K562 (cell line): ENCODE measurements at regions not wholly inside any gene's neighbourhood (a gene's known extent, or its start where the extent isn't known, plus 50 kb on each side); places are given as distances from the start of the nearest gene placed in this dataset.

Experiments used
- ATAC-seq: fragments of 200-7000 bp; cut with Tn5 transposase; 3 replicates; pipeline ENCODE4 v1.9.1; 2020; ENCODE audit warnings: moderate library complexity
- BruUV-seq: library from RNA; stranded (reverse); fragments of 400-500 nt; replicated peaks from 2 replicates; lab custom pipeline; 2021; lab: Mats Ljungman, UMichigan
- CTCF ChIA-PET: fragments of 300-600 bp; formaldehyde crosslinking; extraction: SDS; loops from one replicate; lab custom pipeline; 2021; ENCODE audit warnings: low intra/inter-chr PET ratio; lab: Yijun Ruan, JAX
- POLR2A ChIA-PET: fragments of 300-600, 350-650 bp; sonication (Branson Sonifier 250); formaldehyde crosslinking; extraction: SDS; loops from one replicate; lab custom pipeline; 2021; ENCODE audit warnings: antibody characterized with exemption, inconsistent platforms; lab: Yijun Ruan, JAX
- DNase-seq, 4 experiments: peaks; one replicate each; pipeline versions ENCODE4 v3.0.0 to v3.0.0-alpha.2; 2011 to 2018; ENCODE audit warnings: low spot score in 3 of 4, mixed read lengths in 3 of 4; ENCODE audit errors: extremely low read depth in 1 of 4
- FAIRE-seq: peaks from 2 replicates; lab custom pipeline; 2011; peaks lifted over from hg19 to GRCh38; lab: Jason Lieb, UNC
- H2AFZ ChIP-seq: 2 replicates; pipeline ENCODE4 v1.6.0; 2011; ENCODE audit warnings: low read depth, low read length, control low read depth, inconsistent platforms
- H3K27ac ChIP-seq: fragments of 200-600 bp; 3 replicates; pipeline ENCODE4 v1.8.0; 2011; ENCODE audit warnings: low read depth, mild to moderate bottlenecking, control low read depth, inconsistent platforms, low read length, moderate library complexity, mixed read lengths; ENCODE audit errors: extremely low read depth
- H3K27me3 ChIP-seq, 2 experiments: fragments of 300-600 bp in 1 of 2; 2 replicates in 1 of 2; 3 replicates in 1 of 2; pipeline versions ENCODE4 v1.6.0 to v1.8.0; 2011; ENCODE audit warnings: inconsistent platforms in 2 of 2, low read length in 2 of 2, mild to moderate bottlenecking in 1 of 2, mixed read lengths in 1 of 2, moderate library complexity in 1 of 2; ENCODE audit not compliant: control insufficient read depth in 2 of 2, insufficient read depth in 2 of 2
- H3K36me3 ChIP-seq: fragments of 300-600 bp; 3 replicates; pipeline ENCODE4 v1.8.0; 2011; ENCODE audit warnings: mild to moderate bottlenecking, low read length, inconsistent platforms; ENCODE audit not compliant: control insufficient read depth, insufficient read depth
- H3K4me1 ChIP-seq, 2 experiments: fragments of 200-600 bp in 1 of 2; replicated peaks in 1 of 2; 2 replicates in 1 of 2; 3 replicates in 1 of 2; pipeline versions ENCODE4 v1.5.1 to v1.8.0; 2011; ENCODE audit warnings: inconsistent platforms in 2 of 2, low read length in 2 of 2, mild to moderate bottlenecking in 1 of 2, mixed read lengths in 1 of 2, moderate library complexity in 1 of 2; ENCODE audit not compliant: control insufficient read depth in 2 of 2, insufficient read depth in 2 of 2
- H3K4me2 ChIP-seq: 2 replicates; pipeline ENCODE4 v1.6.1; 2011; ENCODE audit warnings: low read length, control low read depth, inconsistent platforms, mixed read lengths; ENCODE audit not compliant: insufficient read depth
- H3K4me3 ChIP-seq: fragments of 200-600 bp; sonication (generic), shearing (Covaris generic); 2 replicates; pipeline ENCODE4 v1.5.1; 2016; ENCODE audit warnings: control low read depth, inconsistent platforms
- H3K79me2 ChIP-seq: fragments of 200-600 bp; 3 replicates; pipeline ENCODE4 v1.8.0; 2011; ENCODE audit warnings: low read length, inconsistent platforms; ENCODE audit not compliant: control insufficient read depth, insufficient read depth
- H3K9ac ChIP-seq, 2 experiments: 2 replicates each; pipeline versions ENCODE4 v1.6.0 to v1.6.1; 2011; ENCODE audit warnings: low read depth in 2 of 2, low read length in 2 of 2, control low read depth in 1 of 2, inconsistent platforms in 1 of 2, mild to moderate bottlenecking in 1 of 2, mixed read lengths in 1 of 2; ENCODE audit not compliant: insufficient read depth in 1 of 2
- H3K9me1 ChIP-seq: one replicate; pipeline ENCODE4 v1.6.0; 2011; ENCODE audit warnings: inconsistent platforms, mild to moderate bottlenecking, low read length, moderate library complexity; ENCODE audit not compliant: control insufficient read depth, insufficient read depth
- H3K9me3 ChIP-seq: replicated peaks from 2 replicates; pipeline ENCODE4 v1.5.1; 2011; ENCODE audit warnings: low read depth, low read length, inconsistent platforms; ENCODE audit not compliant: control insufficient read depth, insufficient read depth
- H4K20me1 ChIP-seq: replicated peaks from 2 replicates; pipeline ENCODE4 v1.6.1; 2011; ENCODE audit warnings: low read length, inconsistent platforms, mixed read lengths; ENCODE audit not compliant: control insufficient read depth, insufficient read depth
- BHLHE40 ChIP-seq: IDR thresholded peaks from 2 replicates; pipeline ENCODE4 v1.6.1; 2011; ENCODE audit warnings: low read length, improper control_type of control experiment
- EP400 ChIP-seq: fragments of 450-650 bp; IDR thresholded peaks from 2 replicates; pipeline ENCODE4 v1.6.1; 2017; ENCODE audit warnings: antibody characterized with exemption, mild to moderate bottlenecking, moderate library complexity
- IRF2 ChIP-seq: sonication (generic); formaldehyde crosslinking; IDR thresholded peaks from 2 replicates; pipeline ENCODE4 v1.8.1; 2022; ENCODE audit warnings: mild to moderate bottlenecking, missing genetic modification reagents
- SMAD3 ChIP-seq: fragments of 450-650 bp; formaldehyde crosslinking; conservative IDR thresholded peaks from 2 replicates; pipeline ENCODE4 v1.4.0; 2020; ENCODE audit warnings: mild to moderate bottlenecking
- TBP ChIP-seq: optimal IDR thresholded peaks from 2 replicates; pipeline ENCODE3; 2011; ENCODE audit warnings: low read depth, low read length, improper control_type of control experiment
- ZFP30 ChIP-seq: fragments of 250-450 bp; sonication (Bioruptor Pico); IDR thresholded peaks from 2 replicates; pipeline ENCODE4 v1.8.0; 2022; ENCODE audit warnings: moderate library complexity, mild to moderate bottlenecking, inconsistent platforms, borderline replicate concordance
- ZNF124 ChIP-seq: sonication (generic); formaldehyde crosslinking; IDR thresholded peaks from 2 replicates; pipeline ENCODE4 v1.8.1; 2022; ENCODE audit warnings: missing genetic modification reagents
- ZNF140 ChIP-seq: fragments of 250-450 bp; sonication (Bioruptor Pico); IDR thresholded peaks from 2 replicates; pipeline ENCODE4 v1.8.0; 2021; ENCODE audit warnings: moderate library complexity, mild to moderate bottlenecking, inconsistent platforms
- ZNF609 ChIP-seq: sonication (generic); formaldehyde crosslinking; IDR thresholded peaks from 2 replicates; pipeline ENCODE4 v1.8.1; 2023; ENCODE audit warnings: missing genetic modification reagents, mild to moderate bottlenecking, borderline replicate concordance
- WGBS: fragments of 100-300 bp; shearing (Covaris generic); methylation state at CpG from one replicate; pipeline ENCODE4 v1.1.6; 2016; ENCODE audit warnings: low coverage, mixed read lengths; ENCODE audit not compliant: insufficient coverage; ENCODE audit errors: missing lambda C conversion rate; 5-methylcytosine and 5-hydroxymethylcytosine counted together
- in situ Hi-C: fragments of 300-500 bp; cut with MboI; formaldehyde crosslinking; loops from 4 replicates; pipeline ENCODE4 v1.15.0; 2018; ENCODE audit warnings: inconsistent platforms, mixed read lengths
- intact Hi-C: fragments of 100-400 bp; cut with micrococcal nuclease; formaldehyde crosslinking; loops from 2 replicates; pipeline ENCODE4 v1.14.2; 2022
- TF ChIP-seq, protein P1 (sequence below): fragments of 450-650 bp; formaldehyde crosslinking; IDR thresholded peaks from 2 replicates; pipeline ENCODE4 v1.4.0; 2020; ENCODE audit warnings: mild to moderate bottlenecking, mixed read lengths

DNA sequence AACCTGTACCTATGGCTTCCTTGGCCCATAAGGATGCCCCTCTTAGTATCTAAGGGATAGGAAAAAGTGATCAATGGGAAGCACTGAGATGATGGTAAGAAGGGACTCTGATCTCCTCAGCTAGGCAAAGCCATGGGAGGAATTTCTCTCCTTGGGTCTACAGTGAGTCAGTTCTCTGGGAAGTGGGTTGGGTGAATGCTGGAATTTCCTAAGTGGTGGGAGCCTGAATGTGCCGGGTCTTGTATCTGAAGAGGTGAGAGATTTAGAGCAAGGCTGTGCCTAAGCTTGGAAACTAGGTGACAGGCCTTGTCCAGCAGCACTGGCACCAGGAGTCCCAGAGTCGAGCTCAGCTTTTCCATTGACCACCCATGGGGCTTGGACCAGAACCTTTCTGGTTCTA lies 96.3 kb upstream of the SLC2A1 start:
- H3K27ac ChIP-seq, result no peak overlapping the region
- ATAC-seq, result no peak
- no peaks in the 10 kb centered on the region for H3K9me3 ChIP-seq
- POLR2A ChIA-PET, result interaction anchor here (0.6 to 0.7 kb wide), 3 partner anchors 13 to 894 kb away, joined by 3 to 4 read pairs (median 3); no protein-coding TSS in a partner anchor
- no peak overlapping the region for H2AFZ ChIP-seq
- TF ChIP-seq TBP (no peak), IRF2 (CRISPR knock-in tag) (no peak), ZNF140 (CRISPR knock-in tag) (no peak), SMAD3 (CRISPR knock-in tag) (no peak), EP400 (no peak), ZNF609 (CRISPR knock-in tag) (no peak), ZFP30 (CRISPR knock-in tag) (no peak), ZNF124 (no peak), BHLHE40 (no peak)
- TF ChIP-seq, protein P1, sequence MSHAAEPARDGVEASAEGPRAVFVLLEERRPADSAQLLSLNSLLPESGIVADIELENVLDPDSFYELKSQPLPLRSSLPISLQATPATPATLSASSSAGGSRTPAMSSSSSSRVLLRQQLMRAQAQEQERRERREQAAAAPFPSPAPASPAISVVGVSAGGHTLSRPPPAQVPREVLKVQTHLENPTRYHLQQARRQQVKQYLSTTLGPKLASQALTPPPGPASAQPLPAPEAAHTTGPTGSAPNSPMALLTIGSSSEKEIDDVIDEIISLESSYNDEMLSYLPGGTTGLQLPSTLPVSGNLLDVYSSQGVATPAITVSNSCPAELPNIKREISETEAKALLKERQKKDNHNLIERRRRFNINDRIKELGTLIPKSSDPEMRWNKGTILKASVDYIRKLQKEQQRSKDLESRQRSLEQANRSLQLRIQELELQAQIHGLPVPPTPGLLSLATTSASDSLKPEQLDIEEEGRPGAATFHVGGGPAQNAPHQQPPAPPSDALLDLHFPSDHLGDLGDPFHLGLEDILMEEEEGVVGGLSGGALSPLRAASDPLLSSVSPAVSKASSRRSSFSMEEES (CRISPR knock-in tag), result no peak
- peaks cover 11 to 21% of the 10 kb centered on the region in 2 experiments; a peak in 4 of 5 replicates for H3K4me1 ChIP-seq
- no peak overlapping the region for H3K9ac ChIP-seq
- FAIRE-seq, result no peak
- CTCF ChIA-PET, result no interaction called here
- 26% methylated on average over 2 of the region's 2 CpGs for WGBS
- H3K36me3 ChIP-seq, result no peaks in the 10 kb centered on the region
- DNase-seq, result no peak
- H4K20me1 ChIP-seq, result no peaks in the 10 kb centered on the region
- no TSS peak for BruUV-seq
- no peak overlapping the region for H3K4me3 ChIP-seq
- in situ Hi-C loops, result no loop called here
- no peaks in the 10 kb centered on the region for H3K79me2 ChIP-seq
- intact Hi-C loops, result no loop called here
- H3K4me2 ChIP-seq, result no peak overlapping the region
- H3K27me3 ChIP-seq, result peaks cover 0 to 11% of the 10 kb centered on the region in 2 experiments; a peak in 2 of 5 replicates
- H3K9me1 ChIP-seq, result peaks cover 4% of the 10 kb centered on the region
